Muscle layer of colon (tissue), 2 donors: ENCODE measurements at regions not wholly inside any gene's neighbourhood (a gene's known extent, or its start where the extent isn't known, plus 50 kb on each side); places are given as distances from the start of the nearest gene placed in this dataset.

ENCODE experiments used
- H3K27ac ChIP-seq: one replicate; pipeline ENCODE4 v1.7.0; 2013; ENCODE audit warnings: low read depth, mild to moderate bottlenecking, low read length, moderate library complexity
- H3K27me3 ChIP-seq, 2 donors: one replicate each; pipeline ENCODE4 v1.7.0; 2013; ENCODE audit warnings: low read length in 2 of 2, mild to moderate bottlenecking in 2 of 2; ENCODE audit not compliant: insufficient read depth in 2 of 2, control insufficient read depth in 1 of 2
- H3K36me3 ChIP-seq: one replicate; pipeline ENCODE4 v1.7.0; 2013; ENCODE audit warnings: mild to moderate bottlenecking, low read length; ENCODE audit not compliant: insufficient read depth
- H3K4me1 ChIP-seq: one replicate; pipeline ENCODE4 v1.7.0; 2013; ENCODE audit warnings: mild to moderate bottlenecking, low read length; ENCODE audit not compliant: insufficient read depth
- H3K4me3 ChIP-seq, 2 donors: one replicate each; pipeline ENCODE4 v1.7.0; 2013; ENCODE audit warnings: low read length in 2 of 2, low read depth in 1 of 2, mild to moderate bottlenecking in 1 of 2, moderate library complexity in 1 of 2
- H3K9ac ChIP-seq: one replicate; pipeline ENCODE4 v1.7.0; 2013; ENCODE audit warnings: low read length
- H3K9me3 ChIP-seq: one replicate; pipeline ENCODE4 v1.7.0; 2013; ENCODE audit warnings: mild to moderate bottlenecking, low read length
- donor health status: abdominal sarcoma.
- donor health status: Adenocarcinoma of cecum.

DNA sequence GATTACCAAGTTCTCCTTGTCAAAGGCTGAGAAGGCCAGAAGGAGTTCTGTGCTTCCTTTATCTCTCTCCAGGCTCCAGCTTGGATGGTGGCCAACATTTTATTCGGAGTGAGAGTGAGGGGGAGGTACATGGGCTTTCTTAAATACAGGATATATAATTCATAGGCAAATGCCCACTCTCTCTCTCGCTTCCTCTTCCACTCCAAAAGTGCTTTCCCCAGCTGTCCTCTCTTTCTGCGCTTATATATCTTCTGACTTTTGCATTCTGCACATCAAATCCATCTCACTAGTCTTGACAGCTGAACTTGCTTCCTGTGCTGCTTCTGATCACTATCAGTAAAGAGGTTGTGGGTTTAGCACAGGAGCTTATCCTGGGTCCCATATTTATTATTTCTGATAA, 125.4 kb upstream of the ARHGAP20 start:
- H3K9me3 ChIP-seq = no peaks in the 10 kb centered on the region
- H3K27ac ChIP-seq = no peak overlapping the region
- no peak overlapping the region for H3K4me3 ChIP-seq
- no peaks in the 10 kb centered on the region for H3K36me3 ChIP-seq
- no peak overlapping the region for H3K9ac ChIP-seq
- H3K27me3 ChIP-seq = no peaks in the 10 kb centered on the region
- no peaks in the 10 kb centered on the region for H3K4me1 ChIP-seq

DNA sequence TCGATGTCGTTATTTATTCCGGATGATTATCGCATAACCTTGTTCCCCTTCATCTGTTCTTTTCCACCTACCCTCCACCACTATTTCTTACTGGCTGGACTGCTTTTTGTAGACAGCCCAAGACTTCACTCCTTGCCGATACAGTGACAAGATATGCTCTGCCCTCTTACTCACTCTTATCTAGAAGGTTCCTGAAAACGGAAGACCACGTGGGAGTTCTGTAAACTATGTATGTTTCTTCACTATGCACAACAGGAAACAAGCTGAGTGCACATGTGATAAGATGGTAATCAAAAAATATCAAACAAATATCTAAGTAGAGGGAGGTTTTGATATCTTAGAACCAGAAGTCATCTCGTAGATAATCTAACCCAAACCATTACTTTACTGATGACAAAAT, 122.9 kb upstream of the ARHGAP20 start:
- Histone ChIP-seq H3K9ac (no peak overlapping the region), H3K27ac (no peak overlapping the region), H3K4me1 (no peaks in the 10 kb centered on the region), H3K27me3 (no peaks in the 10 kb centered on the region), H3K4me3 (no peak overlapping the region), H3K9me3 (no peaks in the 10 kb centered on the region), H3K36me3 (no peaks in the 10 kb centered on the region)

DNA sequence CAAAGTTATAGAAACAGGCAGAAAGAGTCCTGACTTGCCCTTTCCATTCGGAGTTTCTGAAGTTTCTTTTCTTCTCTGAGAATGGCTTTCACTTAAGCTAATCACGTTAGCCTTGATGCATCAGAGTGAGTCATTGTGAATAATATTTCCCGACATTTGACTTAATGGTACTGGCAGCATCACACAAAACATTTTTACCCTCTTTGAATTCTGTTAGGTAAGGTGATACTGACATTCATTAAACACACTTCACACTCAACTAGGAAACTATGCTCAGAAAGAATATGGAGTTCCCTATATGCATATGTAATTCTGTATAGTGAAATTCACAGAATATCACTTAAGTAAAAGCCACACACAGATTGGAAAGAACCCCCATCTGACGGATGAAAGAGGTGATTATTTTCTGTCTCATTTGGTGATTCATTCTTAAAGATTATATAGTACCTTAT, 120.8 kb upstream of the ARHGAP20 start:
- H3K4me3 ChIP-seq = no peak overlapping the region
- H3K27ac ChIP-seq = no peak overlapping the region
- no peaks in the 10 kb centered on the region for H3K4me1 ChIP-seq
- no peaks in the 10 kb centered on the region for H3K27me3 ChIP-seq
- H3K36me3 ChIP-seq = no peaks in the 10 kb centered on the region
- H3K9me3 ChIP-seq = no peaks in the 10 kb centered on the region
- H3K9ac ChIP-seq = no peak overlapping the region

DNA sequence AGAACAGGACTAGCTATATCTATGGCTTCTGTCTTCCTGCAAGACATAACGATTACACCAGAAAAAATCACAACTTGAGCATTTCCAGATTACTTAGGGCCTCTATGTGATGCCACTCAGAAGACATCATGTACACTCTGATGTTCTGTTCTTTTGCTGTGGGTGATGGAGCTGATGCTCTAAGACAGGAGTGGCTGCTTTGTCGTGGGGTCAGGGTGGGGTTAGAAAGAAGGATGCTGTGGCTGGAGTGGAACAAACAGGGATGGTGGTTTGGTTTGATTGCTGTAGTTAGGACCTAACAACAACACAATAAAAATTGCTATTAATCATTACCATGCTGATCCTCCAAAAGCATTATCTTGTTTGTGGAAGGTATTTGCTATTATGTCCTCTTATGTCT, 120.3 kb upstream of the ARHGAP20 start:
- H3K4me1 ChIP-seq = no peaks in the 10 kb centered on the region
- no peak overlapping the region for H3K4me3 ChIP-seq
- no peak overlapping the region for H3K9ac ChIP-seq
- H3K27me3 ChIP-seq = no peaks in the 10 kb centered on the region
- H3K9me3 ChIP-seq = no peaks in the 10 kb centered on the region
- H3K36me3 ChIP-seq = no peaks in the 10 kb centered on the region
- no peak overlapping the region for H3K27ac ChIP-seq

DNA sequence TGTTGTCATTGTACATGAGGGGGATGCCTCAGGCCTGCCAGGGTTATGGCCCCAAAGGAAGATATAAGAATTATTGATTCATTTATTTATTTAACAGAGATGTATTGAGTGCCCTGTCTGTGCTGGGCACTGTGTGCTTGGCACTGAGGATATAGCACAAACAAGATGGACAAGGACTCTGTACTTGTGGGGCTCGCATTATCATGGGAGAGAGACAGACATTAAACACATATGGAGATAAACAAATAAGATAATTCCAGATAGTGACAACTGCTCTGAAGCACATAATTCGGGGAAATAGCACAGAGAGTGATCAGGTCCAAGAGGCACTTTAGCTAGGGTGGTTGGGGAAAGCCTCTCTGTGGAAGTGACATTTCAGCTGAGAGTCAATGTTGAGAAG, 119.8 kb upstream of the ARHGAP20 start:
- H3K27me3 ChIP-seq = no peaks in the 10 kb centered on the region
- no peaks in the 10 kb centered on the region for H3K9me3 ChIP-seq
- no peak overlapping the region for H3K9ac ChIP-seq
- no peak overlapping the region for H3K27ac ChIP-seq
- no peaks in the 10 kb centered on the region for H3K36me3 ChIP-seq
- no peaks in the 10 kb centered on the region for H3K4me1 ChIP-seq
- H3K4me3 ChIP-seq = no peak overlapping the region

DNA sequence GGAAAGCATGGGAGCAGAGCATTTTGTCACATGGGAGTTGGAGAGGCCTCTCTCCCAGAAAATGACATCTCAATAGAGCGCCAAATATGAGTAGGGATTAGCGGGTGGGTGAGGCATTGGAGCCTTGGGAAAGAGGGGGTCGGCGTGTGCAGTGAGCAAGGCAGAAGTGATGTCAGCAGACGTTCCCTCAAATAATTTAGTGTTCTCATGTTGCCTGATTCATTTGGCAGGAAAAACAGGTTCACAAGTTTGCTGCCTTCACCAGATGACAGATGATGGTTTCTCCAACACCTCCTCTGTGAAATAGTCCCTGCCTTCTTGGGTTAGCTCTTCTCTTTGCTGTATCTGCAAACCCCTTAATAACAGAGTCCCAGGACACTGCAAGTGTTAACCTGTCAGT, 118.5 kb upstream of the ARHGAP20 start:
- Histone ChIP-seq H3K36me3 (no peaks in the 10 kb centered on the region), H3K27me3 (no peaks in the 10 kb centered on the region), H3K27ac (no peak overlapping the region), H3K4me1 (no peaks in the 10 kb centered on the region), H3K4me3 (no peak overlapping the region), H3K9me3 (no peaks in the 10 kb centered on the region), H3K9ac (no peak overlapping the region)

- Histone ChIP-seq H3K4me3 (no peak overlapping the region), H3K9me3 (no peaks in the 10 kb centered on the region), H3K9ac (no peak overlapping the region), H3K36me3 (no peaks in the 10 kb centered on the region), H3K27me3 (no peaks in the 10 kb centered on the region), H3K4me1 (no peaks in the 10 kb centered on the region), H3K27ac (no peak overlapping the region)
Observed at GRCh38 chr11:110830344-110830743, 118.1 kb upstream of the ARHGAP20 start.

- Histone ChIP-seq H3K27me3 (no peaks in the 10 kb centered on the region), H3K36me3 (no peaks in the 10 kb centered on the region), H3K9me3 (no peaks in the 10 kb centered on the region), H3K9ac (no peak overlapping the region), H3K4me3 (no peak overlapping the region), H3K4me1 (no peaks in the 10 kb centered on the region), H3K27ac (no peak overlapping the region)
Observed at GRCh38 chr11:110829873-110830272, 117.6 kb upstream of the ARHGAP20 start.

DNA sequence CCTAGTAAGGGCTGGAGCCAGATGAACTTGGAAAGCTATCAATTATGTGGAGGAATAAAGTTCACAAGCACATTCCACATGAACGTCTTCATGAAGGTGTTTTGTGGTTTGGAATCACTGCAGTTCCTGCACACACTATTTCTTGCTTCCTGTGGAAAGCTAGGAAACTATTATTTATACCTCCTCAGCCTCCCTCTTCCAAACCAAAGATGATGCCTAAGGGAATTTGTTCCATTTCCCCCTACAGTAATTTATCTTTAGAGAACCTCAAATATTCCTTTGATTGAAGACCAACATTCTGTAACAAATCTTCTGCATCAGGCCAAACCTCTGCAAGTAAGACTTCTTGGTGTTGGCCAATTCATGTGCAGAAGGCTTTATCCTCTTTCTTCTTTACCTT, 115.8 kb upstream of the ARHGAP20 start:
- H3K4me3 ChIP-seq = no peak overlapping the region
- no peaks in the 10 kb centered on the region for H3K36me3 ChIP-seq
- no peaks in the 10 kb centered on the region for H3K9me3 ChIP-seq
- H3K27me3 ChIP-seq = no peaks in the 10 kb centered on the region
- H3K4me1 ChIP-seq = no peaks in the 10 kb centered on the region
- no peak overlapping the region for H3K9ac ChIP-seq
- no peak overlapping the region for H3K27ac ChIP-seq

GRCh38 chr11:110827276-110827675, 115.0 kb upstream of the ARHGAP20 start:
- Histone ChIP-seq H3K9me3 (no peaks in the 10 kb centered on the region), H3K36me3 (no peaks in the 10 kb centered on the region), H3K9ac (no peak overlapping the region), H3K27me3 (no peaks in the 10 kb centered on the region), H3K4me3 (no peak overlapping the region), H3K27ac (no peak overlapping the region), H3K4me1 (no peaks in the 10 kb centered on the region)

DNA sequence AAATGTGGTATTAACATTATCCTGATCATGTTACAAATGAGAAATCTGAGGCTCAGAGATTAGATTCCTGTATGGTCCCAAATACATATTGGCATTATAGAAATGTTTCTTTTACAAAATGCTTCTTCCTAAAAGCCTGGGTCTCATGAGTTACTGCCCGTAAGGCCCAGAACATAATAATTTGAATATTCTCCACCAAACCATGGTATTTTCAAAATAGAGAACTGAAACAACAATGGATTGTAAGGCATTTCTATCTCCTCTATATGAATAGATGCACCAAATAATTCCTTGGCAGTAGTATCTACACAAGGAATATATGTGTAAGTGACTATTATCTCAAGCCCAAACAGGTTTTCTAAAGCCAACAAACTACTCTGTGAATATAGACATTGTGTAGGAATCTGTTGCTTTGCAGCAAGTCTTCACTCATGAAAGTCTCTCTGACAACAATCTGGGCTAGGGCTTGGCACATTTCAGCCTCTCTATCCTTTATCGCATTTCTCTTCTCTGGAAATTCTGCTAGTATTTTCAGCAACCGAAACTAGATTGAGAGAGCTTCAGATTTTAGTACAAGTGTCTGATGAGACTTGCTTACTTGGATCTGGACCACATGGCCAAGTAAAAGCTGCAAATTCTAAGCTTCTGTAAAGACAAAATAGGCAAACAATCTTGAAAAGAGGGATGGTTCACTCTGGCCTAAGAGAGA, 112.8 kb upstream of the ARHGAP20 start:
- no peak overlapping the region for H3K9ac ChIP-seq
- no peak overlapping the region for H3K4me3 ChIP-seq
- H3K9me3 ChIP-seq = no peaks in the 10 kb centered on the region
- H3K27ac ChIP-seq = no peak overlapping the region
- no peaks in the 10 kb centered on the region for H3K4me1 ChIP-seq
- H3K27me3 ChIP-seq = no peaks in the 10 kb centered on the region
- H3K36me3 ChIP-seq = no peaks in the 10 kb centered on the region

GRCh38 chr11:110818032-110818687, 105.9 kb upstream of the ARHGAP20 start:
- Histone ChIP-seq H3K9ac (no peak overlapping the region), H3K36me3 (no peaks in the 10 kb centered on the region), H3K4me3 (no peak overlapping the region), H3K9me3 (no peaks in the 10 kb centered on the region), H3K4me1 (peaks cover 16% of the 10 kb centered on the region), H3K27ac (no peak overlapping the region), H3K27me3 (no peaks in the 10 kb centered on the region)
